ENCODE measurements at regions not wholly inside any gene's neighbourhood (a gene's known extent, or its start where the extent isn't known, plus 50 kb on each side); places are given as distances from the start of the nearest gene placed in this dataset.
"Not testable (repeated sequence)": the region's sequence is repeated elsewhere in the genome, so short reads cannot be mapped to it uniquely, and the experiment has no call there.

GRCh38 chr3:25844891-25845290 is 55.0 kb downstream of the OXSM start:
- DNase-seq, result no peak

DNA sequence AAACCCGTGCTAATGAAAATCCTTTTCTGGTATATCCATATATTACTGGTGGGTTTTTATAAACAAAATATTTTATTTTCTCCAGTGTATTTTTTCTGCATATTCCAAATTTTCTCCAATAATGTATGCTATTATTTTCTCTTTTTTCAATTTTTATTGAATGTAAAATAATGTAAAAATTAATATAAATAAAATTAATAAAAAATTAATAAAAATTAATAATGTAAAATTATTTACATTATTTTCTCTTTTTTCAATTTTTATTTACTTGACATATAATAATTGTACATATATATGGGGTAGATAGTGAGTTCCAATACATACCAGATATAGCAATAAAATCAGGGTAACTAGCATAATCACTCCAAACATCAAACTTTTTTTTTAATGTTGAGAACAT is 56.4 kb downstream of the OXSM start:
- no peak for DNase-seq

- no peak for DNase-seq
Measured at GRCh38 chr3:25849091-25849490, 59.2 kb downstream of the OXSM start.

- no peak for DNase-seq
Measured at GRCh38 chr3:25849641-25850385, 59.9 kb downstream of the OXSM start.

DNA sequence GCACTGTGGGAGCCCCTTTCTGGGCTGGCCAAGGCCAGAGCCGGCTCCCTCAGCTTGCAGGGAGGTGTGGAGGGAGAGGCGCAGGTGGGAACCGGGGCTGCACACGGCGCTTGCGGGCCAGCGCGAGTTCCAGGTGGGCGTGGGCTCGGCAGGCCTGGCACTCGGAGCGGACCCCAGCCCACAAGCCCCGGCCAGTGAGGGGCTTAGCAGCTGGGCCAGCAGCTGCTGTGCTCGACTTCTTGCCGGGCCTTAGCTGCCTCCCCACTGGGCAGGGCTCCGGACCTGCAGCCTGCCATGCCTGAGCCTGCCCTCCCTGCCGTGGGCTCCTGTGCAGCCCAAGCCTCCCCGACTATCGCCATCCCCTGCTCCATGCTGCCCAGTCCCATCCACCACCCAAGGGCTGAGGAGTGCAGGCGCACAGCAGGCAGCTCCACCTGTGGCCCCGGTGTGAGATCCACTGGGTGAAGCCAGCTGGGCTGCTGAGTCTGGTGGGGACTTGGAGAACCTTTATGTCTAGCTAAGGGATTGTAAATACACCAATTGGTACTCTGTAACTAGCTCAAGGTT is 61.9 kb downstream of the OXSM start:
- not testable (repeated sequence) for DNase-seq

DNA sequence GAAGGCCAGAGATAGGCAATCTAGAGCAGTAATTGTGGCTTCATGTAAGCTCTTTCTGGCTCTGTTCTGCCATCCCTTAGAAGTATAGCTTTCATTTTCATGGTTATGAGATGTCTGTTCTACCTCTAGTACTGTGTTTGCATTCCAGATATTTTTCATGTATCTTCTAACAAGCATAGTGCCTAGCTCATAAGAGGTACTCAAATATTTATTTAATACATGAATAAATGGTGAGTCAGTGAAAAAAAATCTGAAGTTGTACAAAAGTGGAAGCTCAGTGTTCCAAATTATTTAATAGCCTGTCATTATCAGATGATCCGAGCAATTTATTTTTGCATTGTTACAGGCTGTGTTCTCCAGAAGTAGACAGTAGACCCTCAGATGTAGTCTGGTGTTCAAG is 64.3 kb downstream of the OXSM start:
- DNase-seq, result no peak

- DNase-seq, result no peak
Measured at GRCh38 chr3:25854635-25855034, 64.7 kb downstream of the OXSM start.

GRCh38 chr3:25855266-25855784 is 65.4 kb downstream of the OXSM start:
- no peak for DNase-seq

- peak; percentile 24 for DNase-seq
Measured at GRCh38 chr3:25856902-25857518, 67.1 kb downstream of the OXSM start.

GRCh38 chr3:25861566-25861965 is 71.7 kb downstream of the OXSM start:
- DNase-seq, result no peak

GRCh38 chr3:25863011-25863415 is 73.1 kb downstream of the OXSM start:
- DNase-seq, result no peak

- no peak for DNase-seq
Measured at GRCh38 chr3:25863416-25863959, 73.6 kb downstream of the OXSM start.

DNA sequence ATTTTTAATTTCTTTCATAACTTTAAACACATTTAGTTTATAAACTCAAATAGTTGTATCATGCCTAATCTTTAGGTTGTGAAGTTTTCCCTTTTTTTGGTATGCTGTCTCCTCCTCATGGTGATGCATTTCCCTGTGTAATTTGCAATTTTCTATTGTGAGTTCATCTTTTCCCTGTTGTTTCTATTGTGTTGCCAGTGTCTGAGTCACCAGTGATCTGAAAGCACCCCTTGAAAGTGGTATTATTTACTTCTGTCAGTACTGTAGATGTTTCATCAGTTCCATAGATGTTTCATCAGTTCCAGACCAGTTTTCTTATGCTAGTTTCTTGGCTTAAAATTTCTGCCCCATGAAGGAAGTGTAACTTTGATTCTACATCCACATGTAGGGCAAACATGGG is 80.6 kb downstream of the OXSM start:
- DNase-seq, result no peak

DNA sequence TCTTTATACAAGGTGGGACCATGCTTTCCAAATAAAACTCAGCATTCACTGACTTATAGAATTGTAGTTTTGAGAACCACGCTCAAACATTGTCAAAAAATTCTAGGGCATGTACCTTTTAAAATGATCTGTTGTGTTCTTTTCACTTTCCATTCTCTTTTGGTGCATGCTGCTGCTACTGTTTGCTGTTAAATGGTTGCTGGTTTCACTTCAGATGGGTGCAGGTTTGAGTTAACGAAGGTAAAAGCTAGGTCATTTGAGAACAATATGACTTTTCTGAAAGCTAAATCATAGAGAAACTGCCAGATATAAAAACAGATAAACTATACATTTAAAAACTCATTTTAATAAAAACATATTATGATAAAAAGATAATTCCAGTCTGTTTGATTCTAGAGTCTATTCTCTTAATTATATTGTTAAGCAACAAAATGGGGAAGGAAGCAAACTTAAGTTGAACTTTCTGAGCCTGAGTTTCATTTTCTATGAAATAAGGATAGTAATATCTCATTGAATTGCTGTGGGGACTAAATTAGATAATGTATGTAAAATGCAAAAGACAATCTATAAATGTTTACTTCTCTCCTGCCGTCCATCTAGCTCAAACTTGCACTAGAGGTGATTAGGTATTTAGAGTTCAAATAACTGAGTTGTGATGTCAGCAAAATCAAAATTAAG is 82.4 kb downstream of the OXSM start:
- no peak for DNase-seq

DNA sequence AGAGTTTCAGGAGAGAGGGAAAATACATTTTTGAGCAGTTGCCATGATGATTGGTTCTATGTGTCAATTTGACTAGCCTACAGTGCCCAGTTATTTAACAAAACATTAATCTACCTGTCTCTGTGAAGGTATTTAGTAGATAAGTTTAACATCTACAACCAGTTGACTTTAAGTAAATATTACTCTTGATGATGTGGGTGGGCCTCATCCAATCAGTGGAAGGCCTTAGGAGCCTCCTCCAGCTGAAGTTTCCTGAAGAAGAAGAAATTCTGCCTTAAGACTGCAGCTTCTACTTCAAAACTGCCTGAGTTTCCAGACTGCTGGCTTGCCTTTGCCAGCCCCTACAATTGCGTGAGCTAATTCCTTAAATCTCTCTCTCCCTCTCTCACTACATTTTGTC is 93.6 kb downstream of the OXSM start:
- DNase-seq, result no peak

- no peak for DNase-seq
Measured at GRCh38 chr3:25884981-25885380, 95.1 kb downstream of the OXSM start.

GRCh38 chr3:25885544-25885943 is 95.7 kb downstream of the OXSM start:
- peak; percentile 22 for DNase-seq

DNA sequence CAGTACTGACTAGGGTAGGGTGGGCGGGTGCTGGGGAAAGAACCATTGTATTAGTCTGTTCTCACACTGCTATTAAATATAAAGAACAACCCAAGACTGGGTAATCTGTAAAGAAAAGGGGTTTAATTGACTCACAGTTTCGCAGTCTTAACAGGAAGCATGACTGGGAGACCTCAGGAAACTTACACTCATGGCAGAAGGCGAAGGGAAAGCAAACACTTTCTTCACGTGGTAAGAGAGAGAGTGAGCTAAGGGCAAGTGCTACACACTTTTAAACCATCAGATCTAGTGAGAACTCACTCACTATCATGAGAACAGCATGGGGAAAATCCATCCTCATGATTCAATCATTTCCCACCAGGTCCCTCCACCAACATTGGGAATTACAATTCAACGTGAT is 98.0 kb downstream of the OXSM start:
- no peak for DNase-seq

DNA sequence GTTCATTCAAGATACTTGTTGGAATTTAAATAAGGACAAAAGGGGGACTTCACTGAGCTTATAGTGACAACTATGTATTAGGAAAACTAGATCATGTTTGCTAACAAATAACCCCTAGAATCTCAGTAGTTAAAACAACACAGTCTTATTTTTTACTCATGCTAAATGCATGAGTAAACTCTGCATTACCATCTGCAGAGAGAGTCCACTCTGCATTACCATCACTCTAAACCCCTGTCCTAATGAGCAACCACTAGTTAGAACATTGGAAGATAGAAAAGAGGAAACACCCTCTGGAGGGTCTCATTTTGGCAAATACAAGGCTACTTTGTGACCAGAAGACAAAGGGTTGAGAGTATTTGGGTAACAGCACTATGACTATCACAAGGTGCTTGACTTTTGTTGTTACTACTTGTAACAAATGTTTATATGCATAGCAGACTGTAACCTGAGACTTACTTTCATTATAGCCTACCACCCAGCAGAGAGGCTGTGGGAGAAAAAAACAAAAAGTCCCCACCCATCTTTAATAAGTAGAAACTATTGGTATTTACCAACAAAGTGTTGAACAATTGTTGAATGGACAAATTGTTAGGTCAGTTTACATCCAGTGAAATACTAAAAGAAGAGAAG is 99.1 kb downstream of the OXSM start:
- no peak for DNase-seq

- no peak for DNase-seq
Measured at GRCh38 chr3:25889525-25889917, 99.6 kb downstream of the OXSM start.

GRCh38 chr3:25894101-25894500 is 104.2 kb downstream of the OXSM start:
- no peak for DNase-seq

GRCh38 chr3:25895031-25895430 is 105.1 kb downstream of the OXSM start:
- DNase-seq, result no peak

DNA sequence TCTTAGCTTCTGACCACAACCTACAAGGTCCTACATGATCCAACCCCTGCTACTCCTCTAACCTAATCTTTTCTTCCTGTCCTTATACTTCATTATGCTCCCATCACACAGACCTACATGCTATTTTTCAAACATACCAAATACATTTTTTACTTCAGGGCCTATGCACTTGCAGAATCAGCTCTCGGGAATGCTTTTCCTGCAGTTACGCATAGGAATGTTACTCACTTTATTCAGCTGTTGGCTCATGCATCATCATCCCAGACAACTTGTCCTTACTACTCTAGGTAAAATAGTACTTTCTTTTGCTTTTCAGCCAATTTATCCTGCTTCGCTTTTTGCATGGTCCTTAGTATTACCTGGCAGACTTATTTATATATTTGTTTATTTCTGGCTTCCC is 105.6 kb downstream of the OXSM start:
- peak; percentile 28 for DNase-seq

Data from 8988T (cell line).